GM19372 (cell line): ENCODE measurements at regions not wholly inside any gene's neighbourhood (a gene's known extent, or its start where the extent isn't known, plus 50 kb on each side); places are given as distances from the start of the nearest gene placed in this dataset.

Experiments used
- ATAC-seq: cut with Tn5 transposase; IDR thresholded peaks from one replicate; pipeline ENCODE4 v1.9.1; 2021; ENCODE audit warnings: mild to moderate bottlenecking, low read depth, moderate library complexity; ENCODE audit not compliant: unreplicated experiment

DNA sequence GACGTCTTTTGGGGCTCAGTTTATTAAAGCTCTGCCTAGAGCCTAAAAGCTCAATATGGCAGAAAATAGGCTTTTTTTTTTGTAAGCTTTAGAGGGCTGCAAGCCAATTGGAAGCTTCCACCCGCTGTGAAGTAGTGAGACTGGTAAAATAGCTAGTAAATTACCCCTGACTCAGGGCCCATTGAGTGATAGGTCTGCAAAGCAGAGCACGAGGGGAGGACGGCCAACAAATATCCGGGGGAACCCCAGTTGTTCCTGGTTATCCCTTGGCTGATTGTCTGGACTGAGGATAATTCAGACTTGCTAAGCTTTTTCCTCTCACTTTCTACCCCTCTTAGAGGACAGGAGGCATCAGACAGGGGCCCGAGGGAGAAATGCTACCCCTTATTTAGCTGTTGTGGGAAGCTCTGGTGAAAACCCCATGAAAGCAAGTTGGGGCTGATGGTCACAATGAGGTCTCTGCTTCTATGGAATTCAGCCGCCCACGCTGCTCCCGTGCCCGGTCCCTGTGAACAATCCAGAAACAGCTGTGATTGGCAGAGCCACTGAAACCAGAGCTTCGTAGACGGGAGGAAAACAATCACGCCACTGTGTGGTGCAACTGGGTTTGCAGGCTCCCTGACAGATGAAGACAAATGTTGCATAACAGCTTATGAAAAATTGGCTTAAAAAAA, 141.9 kb upstream of the LGALSL start:
- no peak for ATAC-seq

DNA sequence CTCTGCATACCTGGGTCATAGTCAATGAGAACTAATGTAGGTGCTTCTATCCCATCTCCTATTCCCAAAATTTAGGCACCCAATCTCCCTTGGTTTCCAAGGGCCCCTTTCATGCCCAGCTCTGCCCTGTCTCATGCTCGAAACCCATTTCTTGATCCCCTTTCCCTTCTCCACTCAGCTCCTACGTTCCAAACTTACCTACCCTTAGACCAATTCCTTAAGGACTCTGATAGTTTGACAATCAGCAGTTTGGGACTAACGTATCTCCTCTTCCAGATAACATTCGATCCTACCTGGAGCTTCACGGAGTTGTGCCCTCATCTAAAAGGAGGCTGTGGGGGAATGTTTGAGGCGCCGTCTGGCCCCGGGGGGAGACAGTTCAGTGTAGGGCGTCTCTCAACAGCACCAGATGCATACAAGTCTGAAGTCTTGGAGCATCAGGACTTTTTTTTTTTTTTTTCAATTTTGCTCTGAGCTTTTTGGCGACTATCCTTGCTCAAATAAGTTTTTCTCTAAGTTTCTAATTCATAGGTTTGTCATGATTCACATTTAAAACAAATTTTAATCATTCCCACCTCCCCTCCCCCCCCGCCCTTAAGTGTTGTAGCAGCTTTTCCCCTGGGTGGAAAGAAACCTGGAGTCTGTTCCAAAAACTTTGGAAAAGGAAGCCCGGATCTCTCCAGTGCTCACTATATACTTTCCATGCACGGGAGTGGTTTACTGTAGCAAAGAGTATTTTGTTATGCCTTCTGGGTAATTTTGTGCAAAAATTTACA, 141.2 kb upstream of the LGALSL start:
- ATAC-seq, result no peak

DNA sequence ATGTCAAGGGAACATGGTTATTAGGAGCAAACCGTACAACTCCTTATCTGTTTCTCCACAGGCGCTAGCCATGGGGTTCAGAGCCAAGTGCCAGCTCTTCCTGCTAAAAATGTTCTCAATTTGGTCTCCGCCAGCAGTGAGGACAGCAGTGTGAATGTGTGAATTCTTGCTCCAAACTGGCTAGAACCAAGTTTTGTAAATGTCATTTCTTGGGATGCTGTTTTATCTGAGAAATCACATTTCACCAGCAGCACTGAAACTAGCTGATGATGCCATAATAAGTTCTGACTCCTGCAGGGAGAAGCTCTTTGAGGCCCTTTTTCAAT, 140.6 kb upstream of the LGALSL start:
- ATAC-seq, result no peak

DNA sequence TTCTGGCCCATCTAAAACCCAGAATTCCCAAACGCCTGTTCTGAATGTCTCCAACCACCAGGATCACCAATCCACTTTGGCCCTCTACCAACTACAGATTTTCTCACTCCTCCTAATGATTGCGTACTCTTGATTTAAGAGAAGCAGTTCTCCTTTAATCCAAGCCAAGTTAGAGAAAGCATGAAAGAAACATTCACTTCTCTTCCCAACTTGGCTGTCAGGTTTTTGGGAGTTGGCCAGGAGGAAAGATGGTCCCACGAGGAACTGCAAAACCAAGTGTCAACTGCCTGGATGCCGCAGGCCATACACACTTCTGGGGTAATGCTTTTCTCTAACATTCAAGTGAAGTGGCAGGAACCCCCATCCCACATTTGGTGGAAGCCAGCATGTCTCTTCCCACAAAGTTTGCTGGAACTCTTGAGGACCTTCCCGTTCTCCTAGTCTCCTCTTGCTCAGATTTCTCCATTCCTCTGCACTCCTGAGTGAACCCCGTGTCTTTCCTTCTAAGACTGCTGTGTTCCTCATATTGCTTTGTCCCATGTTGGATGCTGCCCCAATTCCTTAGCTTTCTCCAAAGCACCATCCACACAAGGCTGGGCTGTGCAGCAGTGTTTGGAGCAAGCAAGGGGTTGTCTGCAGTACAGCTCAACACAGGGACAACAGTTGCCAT, 138.5 kb upstream of the LGALSL start:
- no peak for ATAC-seq

DNA sequence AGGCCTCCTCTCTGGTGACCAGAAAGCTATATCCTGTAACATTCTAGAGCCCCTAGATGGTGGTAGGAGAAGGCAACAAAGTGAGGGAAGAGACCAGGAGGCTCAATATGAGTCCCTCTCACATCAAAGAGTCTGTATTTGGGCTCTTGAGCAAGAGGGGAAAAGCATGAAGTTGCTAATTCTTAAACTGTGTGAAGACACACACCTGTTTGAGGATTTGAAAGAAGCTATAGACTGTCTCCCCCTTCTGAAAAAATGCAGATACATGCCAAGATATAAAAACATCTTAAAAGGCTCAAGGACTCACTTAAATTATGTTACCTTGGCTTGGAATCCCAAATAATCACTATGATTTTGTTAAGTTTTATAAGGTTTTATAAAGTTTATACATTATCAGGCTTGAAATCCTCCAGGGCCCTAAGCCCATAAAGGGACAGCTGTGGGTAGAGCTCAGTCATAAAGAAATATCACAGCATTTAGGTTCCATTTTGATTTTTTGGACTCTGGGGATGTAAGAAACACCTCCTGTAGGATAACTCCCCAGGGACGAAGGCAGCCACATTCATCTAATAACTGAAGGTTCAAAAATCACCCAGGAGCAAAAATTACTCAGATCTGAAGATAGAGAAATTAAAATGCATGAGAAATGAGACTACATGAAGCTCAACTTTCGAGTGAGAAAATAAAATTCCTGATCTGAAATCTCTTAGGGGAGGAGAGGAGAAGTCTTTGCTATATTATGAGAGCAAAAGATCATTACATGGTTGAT, 136.1 kb upstream of the LGALSL start:
- ATAC-seq, result no peak

DNA sequence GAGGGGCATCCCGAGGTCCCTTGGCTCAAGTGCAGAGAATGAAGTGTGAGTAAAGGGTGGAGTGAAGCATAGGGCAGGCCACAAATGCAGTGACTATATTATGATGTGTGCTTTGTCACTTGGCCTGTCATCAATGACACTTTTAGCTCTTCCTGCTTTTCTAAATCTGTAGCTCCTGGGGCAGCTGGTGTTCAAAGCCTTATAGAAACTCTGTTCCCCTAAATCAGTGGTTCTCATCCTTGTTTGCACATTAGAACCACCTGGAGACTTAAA, 135.6 kb upstream of the LGALSL start:
- ATAC-seq, result no peak

DNA sequence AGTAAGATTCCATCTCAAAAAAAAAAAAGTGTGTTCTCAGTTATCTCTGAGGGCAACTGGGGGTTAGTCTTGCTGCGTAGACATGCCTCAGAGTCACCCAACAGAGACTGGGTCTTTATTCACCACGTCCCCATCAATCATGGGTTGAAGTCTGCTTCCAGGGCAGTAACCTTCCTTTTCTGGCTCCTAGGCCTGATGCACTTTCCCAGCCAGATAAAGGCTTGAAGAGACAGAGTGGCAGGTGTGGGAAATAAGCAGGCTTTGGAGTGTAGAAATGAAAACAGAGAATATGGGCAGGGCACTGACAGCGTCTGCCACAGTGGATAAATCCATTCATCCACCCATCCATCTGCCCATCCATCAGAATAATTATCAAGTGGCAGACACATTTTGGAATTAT, 134.1 kb upstream of the LGALSL start:
- ATAC-seq, result no peak

DNA sequence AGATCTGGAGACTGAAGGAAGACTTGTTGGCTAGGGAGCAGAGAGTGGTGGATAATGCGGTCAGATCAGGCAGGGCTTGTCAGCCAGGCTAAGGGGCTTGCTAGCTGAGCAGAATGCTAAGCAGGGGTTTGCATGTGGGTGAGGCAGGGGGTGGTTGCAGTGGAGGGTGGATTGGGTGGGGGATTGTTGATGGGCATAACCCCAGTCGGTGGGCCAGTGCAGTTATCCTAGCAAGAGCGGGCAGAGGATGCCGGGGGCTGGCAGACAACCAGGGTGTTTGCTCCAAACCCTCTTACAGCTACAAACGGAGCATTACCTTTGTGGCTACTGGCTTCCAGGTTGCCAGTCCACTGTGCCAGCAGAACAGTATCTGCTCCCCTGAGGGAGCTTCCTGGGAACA, 131.5 kb upstream of the LGALSL start:
- no peak for ATAC-seq

DNA sequence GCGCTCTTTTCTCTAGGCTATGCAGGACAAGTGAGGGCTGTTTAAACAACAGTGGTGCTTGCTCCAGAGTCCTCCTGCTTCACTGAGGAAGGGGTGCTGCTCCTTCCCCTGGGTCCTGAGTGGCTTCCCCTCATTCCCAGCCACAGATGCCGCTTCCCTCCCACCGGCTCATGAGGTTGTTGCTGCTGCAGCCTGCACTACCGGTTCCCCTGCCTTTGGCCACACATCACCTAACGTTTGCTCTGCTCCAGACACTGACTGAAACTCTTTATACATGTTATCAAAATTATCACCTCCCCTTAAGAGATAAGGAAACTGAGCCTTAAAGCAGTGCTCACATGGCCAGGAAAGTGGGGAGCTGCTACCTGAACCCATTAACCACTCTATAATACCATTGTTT, 130.8 kb upstream of the LGALSL start:
- ATAC-seq, result no peak

DNA sequence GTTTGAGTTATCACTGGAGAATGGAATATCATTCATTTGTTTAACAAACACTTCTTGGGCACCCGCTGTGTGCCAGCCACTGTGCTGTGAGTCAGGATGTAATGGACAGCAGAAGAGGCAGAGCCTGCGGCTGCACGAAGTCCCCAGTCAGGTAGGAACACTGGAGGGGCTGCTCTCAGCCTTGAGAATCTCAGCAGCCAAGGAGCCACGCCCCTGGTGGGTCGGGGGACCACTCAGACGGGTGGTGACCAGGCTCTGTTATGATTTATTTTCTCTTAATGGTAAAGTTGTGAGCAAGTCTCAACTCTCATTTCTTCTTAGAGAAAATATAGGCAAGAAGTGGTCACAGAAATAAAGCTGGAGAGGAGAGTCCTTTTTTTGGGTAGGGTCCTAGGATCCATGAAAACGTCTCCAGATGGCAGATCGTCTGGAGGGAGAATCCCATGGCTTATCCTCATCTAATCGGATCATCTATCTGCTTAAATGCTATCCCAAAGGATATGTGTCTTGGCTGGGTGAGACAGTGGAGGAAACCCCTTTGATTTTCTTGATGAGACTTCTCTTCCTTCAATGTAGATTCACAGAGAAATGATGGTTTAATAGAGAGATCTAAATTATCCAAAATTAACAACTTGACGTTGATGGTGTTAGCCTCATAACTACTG, 129.1 kb upstream of the LGALSL start:
- ATAC-seq, result no peak

GRCh38 chr2:64325477-64325851, 128.5 kb upstream of the LGALSL start:
- ATAC-seq, result no peak

- peak; percentile 79 for ATAC-seq
Measured at GRCh38 chr2:64325852-64326577, 127.9 kb upstream of the LGALSL start.

GRCh38 chr2:64326578-64327050, 127.3 kb upstream of the LGALSL start:
- no peak for ATAC-seq

DNA sequence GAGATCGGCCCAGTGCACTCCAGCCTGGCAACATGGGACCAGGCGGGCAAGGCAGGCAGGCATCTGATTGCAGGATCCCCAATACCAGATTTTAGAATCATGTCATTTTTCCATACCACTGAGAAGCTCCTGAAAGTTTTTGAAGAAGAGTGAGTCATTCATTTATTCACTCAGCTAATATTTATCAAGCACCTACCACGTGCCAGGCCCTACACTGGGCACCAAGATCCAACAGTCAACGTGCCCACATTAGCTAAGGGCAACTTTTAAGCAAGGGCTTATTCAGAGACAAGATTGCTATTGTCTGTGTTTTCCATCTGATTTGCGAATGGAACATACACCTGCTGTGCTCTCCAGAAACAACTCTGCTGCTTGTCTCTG, 126.8 kb upstream of the LGALSL start:
- no peak for ATAC-seq

DNA sequence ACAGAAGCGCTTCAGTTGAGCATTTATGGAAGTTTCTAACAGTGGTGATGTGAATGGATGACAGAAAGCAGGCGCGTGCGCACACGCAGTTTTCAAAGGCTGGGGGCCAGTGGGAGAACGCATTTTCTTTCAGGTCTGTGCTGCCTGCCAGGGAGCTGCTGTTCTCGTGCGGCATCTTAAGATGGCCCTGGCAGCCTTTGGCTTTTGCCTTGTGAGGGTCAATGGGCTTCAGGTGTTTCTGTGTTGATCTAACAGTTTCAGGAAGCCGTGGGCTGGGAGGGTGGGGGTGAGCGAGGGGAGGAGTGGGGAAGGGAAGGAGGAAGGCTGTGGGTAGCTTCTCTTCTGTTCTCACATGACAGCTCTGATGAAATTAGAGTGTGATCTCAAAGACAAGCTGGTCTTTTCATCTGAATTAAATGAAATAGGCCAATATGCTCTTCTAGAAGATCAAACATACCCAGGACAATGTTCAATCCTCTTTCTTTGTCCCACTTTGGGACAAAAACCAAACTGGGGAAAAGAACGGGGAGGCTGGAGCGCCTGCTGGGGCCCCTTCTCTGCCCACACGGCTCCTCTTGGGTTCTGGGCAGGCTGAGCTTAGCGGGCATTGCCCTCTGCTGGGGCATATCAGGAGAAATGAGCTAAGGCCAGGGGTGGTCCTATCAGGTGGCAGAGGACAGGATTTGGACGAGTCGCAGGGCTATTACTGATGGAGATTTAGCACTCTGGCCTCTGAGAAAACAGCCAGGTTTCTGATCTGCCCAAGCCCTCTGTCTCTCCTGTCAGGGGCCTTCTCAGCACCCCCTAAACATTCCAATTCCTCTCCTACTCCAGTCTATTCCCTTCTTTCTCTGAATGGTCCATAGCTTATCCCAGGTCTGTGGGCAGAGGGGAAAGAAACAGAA, 126.2 kb upstream of the LGALSL start:
- ATAC-seq, result no peak

DNA sequence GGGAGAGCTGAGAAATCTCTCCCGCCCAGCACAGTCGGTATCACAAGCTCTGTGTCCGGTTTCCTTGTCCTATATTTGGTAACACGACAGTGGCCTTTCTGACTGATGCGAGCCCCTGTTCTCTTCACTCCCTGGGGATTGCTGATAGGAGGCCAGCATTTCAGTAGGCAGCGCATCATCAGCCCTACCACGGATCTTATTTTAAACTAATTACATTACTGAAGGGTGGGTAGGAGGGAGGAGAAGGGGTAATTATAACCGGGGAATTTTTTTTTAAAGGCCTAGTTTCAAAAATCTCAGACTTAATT, 125.6 kb upstream of the LGALSL start:
- ATAC-seq, result no peak

- ATAC-seq, result no peak
Measured at GRCh38 chr2:64328756-64329155, 125.2 kb upstream of the LGALSL start.

DNA sequence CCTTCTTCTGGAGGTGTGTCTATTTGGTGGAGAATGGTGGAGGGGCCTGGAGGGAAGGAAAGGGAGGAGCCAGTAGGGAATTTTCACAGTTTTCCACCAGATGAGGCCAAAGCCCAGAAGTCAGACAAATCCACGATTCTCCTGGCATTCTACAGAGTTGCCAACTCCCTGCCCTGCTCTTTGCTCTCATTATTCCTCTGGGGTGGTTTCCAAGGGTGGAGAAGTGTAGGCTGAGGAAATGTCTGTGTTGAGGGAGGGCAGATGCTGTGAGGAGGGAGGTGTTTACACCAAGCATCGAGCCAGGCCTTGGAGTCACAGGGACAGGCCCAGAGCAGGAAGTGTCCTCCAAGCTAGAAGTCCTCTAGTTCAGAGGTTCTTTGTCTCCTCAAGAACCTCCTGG, 124.1 kb upstream of the LGALSL start:
- no peak for ATAC-seq
